GM19240 (cell line): ENCODE measurements at regions not wholly inside any gene's neighbourhood (a gene's known extent, or its start where the extent isn't known, plus 50 kb on each side); places are given as distances from the start of the nearest gene placed in this dataset.

Source experiments
- DNase-seq: peaks from one replicate; pipeline ENCODE4 v3.0.0; 2011; ENCODE audit warnings: low spot score; ENCODE audit not compliant: insufficient read length

DNA sequence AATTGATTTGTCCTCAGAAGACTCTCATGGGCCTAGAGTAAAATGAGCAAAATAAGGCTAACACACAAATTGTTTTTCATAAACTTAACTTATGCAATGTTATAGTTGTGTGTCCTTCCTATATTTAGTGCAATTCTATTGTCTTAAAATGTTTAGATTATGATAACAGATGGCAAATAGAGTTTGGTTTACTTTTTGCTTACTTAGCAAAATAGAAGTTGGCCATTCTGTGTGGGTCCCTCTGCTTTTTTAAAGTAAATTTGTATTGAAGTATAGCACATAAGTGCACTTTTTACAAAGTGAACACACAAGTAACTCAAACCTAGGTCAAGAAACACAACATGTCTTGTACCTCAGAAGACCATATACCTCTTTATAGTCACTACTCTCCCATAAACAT, 150.6 kb upstream of the RARB start:
- no peak for DNase-seq

DNA sequence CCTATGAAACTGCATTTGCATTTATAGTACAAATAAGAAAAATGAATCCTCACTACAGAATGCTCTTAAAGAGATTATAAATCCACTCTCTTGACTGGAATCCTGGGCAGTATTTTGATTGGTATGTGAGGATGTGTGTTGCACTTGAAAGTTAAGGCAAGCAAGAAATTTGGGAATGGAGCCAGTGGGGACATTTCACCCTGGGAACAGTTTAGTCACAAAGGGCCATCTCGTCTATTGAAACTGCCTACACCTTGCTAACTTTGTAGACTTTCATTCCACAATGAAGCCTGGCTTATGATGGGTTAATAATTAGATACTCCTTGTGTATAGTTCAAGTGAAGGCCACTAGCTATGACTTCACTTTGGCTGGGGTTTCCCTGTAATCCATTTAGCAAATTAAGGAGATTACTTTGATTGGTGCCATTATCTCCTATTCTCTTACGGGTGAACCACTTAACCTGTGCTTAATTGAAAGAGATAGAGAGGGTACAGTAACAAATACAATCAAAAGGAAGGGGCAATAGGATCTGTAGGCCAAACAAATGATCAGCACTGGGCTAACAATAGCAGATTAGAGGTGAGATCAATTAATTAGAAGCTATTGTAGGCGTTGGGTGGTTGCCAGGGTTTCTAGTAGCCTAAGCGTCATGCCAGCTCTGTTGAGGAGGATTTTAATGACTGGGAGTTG, 146.9 kb upstream of the RARB start:
- DNase-seq, result no peak

GRCh38 chr3:25281732-25282126, 146.3 kb upstream of the RARB start:
- no peak for DNase-seq

DNA sequence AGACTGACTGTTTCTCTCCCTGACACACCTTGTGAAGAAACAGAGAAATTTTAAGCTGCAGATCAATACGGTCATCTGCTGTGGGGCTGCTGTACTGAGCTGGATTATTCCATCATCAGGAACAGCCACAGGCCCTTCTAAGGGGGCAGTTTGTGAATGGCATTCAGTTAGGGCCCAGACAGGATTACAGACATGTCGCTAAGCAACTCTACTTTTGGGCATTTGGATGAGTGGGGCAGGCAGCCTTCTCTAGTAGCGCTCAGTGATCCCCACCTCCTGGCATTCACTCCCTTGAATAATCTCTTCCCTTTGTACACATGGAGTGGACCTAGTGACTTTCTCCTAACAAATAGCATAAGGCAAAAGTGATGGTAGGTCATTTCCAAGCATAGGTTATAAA, 144.4 kb upstream of the RARB start:
- DNase-seq, result no peak

- DNase-seq, result no peak
Observed at GRCh38 chr3:25284249-25284648, 143.8 kb upstream of the RARB start.

GRCh38 chr3:25287291-25287884, 140.7 kb upstream of the RARB start:
- DNase-seq, result no peak

GRCh38 chr3:25288413-25288812, 139.7 kb upstream of the RARB start:
- DNase-seq, result no peak

DNA sequence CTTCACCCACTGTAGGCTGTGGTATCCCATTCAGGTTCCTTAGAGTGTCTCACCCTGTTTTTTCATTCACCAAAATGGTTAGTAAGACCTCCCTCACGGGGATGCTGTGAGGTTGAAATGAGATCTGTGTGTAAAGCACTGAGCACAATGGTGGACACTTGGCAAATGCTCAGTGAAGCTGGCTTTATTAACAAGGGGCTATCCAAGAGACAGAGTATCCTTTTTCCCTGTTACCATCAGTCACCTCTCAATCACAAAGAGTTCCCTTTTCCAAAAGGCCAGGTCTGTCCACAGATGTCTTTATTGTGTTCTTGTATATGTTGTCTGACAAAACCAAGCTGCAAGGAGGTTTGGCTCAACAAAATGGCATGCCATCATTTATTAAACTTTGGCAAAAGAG, 138.9 kb upstream of the RARB start:
- DNase-seq, result no peak

- DNase-seq, result no peak
Observed at GRCh38 chr3:25289663-25290062, 138.4 kb upstream of the RARB start.

DNA sequence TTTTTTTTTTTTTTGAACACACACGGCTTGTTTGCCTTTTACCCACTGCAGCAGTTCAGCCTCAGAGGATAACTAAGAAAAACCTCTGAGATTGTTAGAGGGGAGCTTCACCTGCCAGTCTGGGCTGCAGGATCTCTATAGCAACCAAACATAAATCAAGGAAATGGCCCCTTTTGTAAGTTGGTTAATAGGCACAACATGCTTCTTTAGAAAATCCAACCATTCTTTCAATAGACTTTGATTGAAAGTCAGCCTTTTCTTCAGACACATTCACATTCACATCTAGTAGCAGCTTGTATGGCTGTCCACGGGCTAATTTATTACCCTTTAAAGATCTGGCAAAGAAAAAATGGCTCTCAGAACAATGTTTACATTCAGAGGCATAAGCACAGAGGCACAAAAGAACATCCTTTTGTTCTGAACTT, 136.6 kb upstream of the RARB start:
- DNase-seq, result no peak

- no peak for DNase-seq
Observed at GRCh38 chr3:25292036-25292435, 136.0 kb upstream of the RARB start.

DNA sequence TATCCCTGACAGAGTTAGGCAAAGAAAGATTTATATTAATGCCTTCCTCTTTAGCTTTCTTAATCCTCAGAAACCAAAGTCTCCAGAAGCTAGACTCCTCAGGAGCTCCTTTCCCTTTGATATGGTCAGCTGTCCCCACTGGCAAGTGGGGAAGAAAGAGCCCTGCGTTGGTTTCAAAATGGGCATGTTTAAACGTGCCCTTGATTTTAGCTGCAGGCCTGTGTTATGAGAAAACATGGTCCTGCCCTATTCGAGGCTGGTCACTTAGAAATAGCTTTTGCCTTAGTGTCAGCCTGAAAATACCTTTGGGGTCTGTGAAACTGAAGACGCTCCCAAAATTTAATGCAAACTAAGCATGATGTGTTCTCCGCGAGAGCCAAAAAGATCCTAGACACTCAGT, 135.5 kb upstream of the RARB start:
- no peak for DNase-seq

DNA sequence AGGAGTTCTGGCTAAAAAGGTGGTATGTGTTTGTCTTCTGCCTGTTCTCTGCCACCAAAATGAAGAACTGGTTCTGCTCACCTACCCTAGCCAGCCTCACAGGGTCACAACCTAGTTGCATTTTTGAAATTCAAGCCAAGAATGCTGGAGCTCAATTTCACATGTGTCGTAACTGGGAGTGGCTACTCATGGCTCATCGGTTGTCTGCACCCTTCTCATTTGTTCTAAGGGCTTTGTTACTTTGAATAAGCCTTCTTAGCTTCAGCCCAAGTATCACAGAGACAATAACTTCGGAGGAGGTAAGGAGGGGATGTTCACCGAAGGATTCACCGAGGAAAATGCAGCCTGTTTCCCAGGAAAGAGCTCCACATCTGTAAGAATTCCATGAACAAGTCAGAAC, 134.3 kb upstream of the RARB start:
- no peak for DNase-seq

- DNase-seq, result no peak
Observed at GRCh38 chr3:25294169-25294805, 133.8 kb upstream of the RARB start.

- DNase-seq, result no peak
Observed at GRCh38 chr3:25297667-25298585, 130.1 kb upstream of the RARB start.

DNA sequence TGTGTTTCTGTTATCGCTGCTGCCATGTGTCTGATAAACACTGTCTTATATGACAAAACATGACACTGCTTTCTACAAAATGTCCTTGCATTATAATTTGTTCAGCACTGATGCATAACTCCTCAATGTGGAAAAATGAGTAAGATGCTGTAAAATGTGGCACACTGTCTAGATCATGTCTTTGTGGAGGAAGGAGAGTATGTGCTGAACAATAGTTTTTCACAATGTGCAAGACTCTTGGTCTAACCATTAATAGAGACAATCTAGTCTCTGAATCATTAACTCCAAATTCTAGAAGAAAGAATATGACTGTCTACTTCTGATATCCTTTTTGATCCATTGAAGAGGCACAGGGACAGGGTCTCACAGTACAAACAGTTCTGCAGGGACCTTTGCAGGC, 127.9 kb upstream of the RARB start:
- DNase-seq, result no peak

GRCh38 chr3:25304916-25305315, 123.1 kb upstream of the RARB start:
- DNase-seq, result no peak

DNA sequence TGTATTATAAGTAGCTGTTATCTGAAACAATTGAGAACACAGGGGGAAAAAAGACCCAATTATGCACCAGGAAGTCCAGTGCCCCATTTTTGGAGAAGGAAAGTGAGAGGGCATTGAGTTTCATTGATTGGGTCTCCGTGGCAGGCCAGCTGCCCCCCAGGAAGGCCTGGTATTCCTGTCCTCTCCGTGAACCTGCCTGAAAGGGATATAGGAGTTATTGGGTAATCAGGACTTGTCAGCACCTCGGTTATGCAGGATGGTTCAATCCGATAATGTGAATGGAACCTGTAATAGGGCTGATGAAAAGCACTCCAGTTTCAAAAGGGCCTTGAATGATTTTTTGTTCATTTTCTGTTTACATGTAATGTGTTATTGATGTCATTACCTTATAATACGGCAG, 122.0 kb upstream of the RARB start:
- DNase-seq, result no peak

GRCh38 chr3:25306705-25307104, 121.4 kb upstream of the RARB start:
- no peak for DNase-seq

DNA sequence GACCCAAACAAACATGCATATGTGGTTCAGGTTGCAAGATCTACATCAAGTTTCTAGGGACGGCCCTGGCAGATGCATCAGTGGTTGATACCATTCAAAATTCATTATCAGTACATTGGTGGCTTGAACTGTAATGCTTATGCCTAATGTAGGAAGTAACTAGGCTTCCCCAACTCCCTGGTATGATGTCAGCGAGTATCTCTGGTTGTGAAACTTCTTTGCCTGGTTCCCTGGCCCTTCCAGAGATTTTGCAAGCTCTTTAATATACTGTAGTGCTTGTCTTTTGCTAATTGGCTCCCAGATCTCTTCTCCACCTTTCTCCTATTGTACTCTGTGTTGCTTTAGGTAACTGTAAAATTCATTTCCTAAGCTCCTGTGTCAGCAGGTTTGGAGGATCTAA, 114.8 kb upstream of the RARB start:
- no peak for DNase-seq

- no peak for DNase-seq
Observed at GRCh38 chr3:25324954-25325655, 103.0 kb upstream of the RARB start.
